Large intestine (tissue), 3 donors: ENCODE measurements at regions not wholly inside any gene's neighbourhood (a gene's known extent, or its start where the extent isn't known, plus 50 kb on each side); places are given as distances from the start of the nearest gene placed in this dataset.
"Not testable (repeated sequence)": the region's sequence is repeated elsewhere in the genome, so short reads cannot be mapped to it uniquely, and the experiment has no call there.

Experiments used
- DNase-seq, 2 donors: peaks; one replicate each; pipeline versions ENCODE4 v3.0.0 to v3.0.0-alpha.2; 2013
- H3K27ac ChIP-seq: one replicate; pipeline ENCODE4 v1.5.1; 2013; ENCODE audit warnings: low read length
- H3K27me3 ChIP-seq: 2 replicates; pipeline ENCODE4 v1.6.1; 2013; ENCODE audit warnings: low read length; ENCODE audit not compliant: control insufficient read depth, insufficient read depth
- H3K36me3 ChIP-seq: 2 replicates; pipeline ENCODE4 v1.6.1; 2013; ENCODE audit warnings: low read length; ENCODE audit not compliant: control insufficient read depth, insufficient read depth
- H3K4me1 ChIP-seq: one replicate; pipeline ENCODE4 v1.6.1; 2013; ENCODE audit warnings: low read length; ENCODE audit not compliant: control insufficient read depth, insufficient read depth
- H3K4me3 ChIP-seq: one replicate; pipeline ENCODE4 v1.5.1; 2013; ENCODE audit warnings: low read length
- H3K9me3 ChIP-seq: one replicate; pipeline ENCODE4 v1.6.1; 2013; ENCODE audit warnings: mild to moderate bottlenecking, low read depth, low read length, moderate library complexity; ENCODE audit not compliant: control insufficient read depth
- WGBS: methylation state at CpG from one replicate; pipeline ENCODE4 v1.1.5; 2013; ENCODE audit warnings: low lambda C conversion rate; ENCODE audit not compliant: insufficient coverage; 5-methylcytosine and 5-hydroxymethylcytosine counted together

DNA sequence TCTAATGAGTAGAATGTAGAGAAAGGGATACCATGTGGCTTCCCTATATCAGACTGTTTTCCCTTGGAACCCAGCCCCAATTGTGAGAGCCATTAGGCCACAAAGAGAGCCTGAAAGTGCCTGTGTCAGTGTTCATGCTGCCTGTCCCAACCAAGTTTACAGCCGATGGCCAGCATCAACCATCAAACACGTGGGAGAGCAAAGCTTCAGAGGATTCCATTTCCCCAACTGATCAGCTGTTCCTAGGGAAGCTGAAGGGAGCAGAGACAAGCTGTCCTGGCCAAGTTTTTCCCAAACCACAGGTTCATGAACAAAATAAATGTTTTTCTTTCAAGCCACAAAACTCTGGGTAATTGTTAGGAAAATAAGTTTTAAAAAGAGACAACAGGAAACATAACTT, 589.0 kb upstream of the DEFB115 start:
- not testable (repeated sequence) for H3K9me3 ChIP-seq, H3K4me3 ChIP-seq, H3K27me3 ChIP-seq, H3K4me1 ChIP-seq, H3K36me3 ChIP-seq, DNase-seq, H3K27ac ChIP-seq
- WGBS = no CpG with 5 or more reads among the region's 2 CpGs

DNA sequence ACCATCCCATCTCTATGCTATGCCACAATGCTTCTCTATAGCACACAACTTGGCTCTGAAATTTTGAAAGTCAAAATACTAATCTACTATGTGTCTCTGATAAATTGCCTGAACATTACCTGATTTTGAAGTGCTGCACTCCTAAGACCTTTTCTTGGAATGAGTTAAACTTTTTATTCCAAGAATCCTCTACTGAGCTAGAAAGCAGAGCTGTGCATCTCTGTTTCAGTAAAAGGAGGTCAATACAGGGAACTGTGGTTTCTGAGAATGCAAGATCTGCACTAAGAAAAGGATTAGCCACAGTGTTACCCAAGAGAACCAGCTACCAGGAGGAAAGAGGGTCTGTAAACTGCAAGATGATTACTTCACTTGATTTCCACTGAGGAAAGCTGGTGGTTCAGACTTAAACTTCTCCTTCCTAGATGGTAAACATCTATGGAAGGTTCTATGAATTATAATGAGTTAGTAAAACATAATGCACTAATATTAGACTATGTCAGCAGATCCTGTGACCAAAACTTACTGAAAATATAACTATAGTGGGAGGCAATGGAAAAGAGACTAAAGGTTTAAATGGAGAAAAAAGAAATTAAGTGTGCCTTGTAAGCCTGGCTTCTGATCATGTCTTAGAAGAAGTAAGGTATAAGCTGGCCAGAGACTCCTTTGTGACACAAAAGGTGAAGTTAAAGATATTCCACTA, 588.0 kb upstream of the DEFB115 start:
- not testable (repeated sequence) for H3K27ac ChIP-seq, H3K9me3 ChIP-seq, H3K4me3 ChIP-seq, H3K27me3 ChIP-seq, DNase-seq, H3K36me3 ChIP-seq, H3K4me1 ChIP-seq

DNA sequence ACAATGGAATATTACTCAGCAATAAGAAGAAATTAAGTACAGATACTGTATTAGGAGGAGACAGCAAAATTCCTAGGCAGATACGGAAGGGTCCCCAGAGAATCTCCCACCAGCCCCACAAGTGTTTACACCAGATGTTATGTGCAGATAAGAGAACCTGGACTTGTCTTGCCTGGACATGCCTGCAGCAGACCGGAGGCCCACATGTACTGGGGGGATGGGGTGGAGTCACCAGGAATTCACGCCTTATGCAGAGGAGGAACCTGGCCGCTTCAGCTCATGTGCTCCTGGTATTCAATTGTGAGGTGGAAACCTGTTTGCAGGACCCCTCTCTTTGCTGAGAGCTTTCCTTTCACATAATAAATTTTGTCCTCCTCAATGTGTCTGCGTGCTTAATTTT, 586.3 kb upstream of the DEFB115 start:
- not testable (repeated sequence) for H3K27me3 ChIP-seq, H3K4me3 ChIP-seq, H3K4me1 ChIP-seq, DNase-seq, H3K36me3 ChIP-seq, H3K27ac ChIP-seq, H3K9me3 ChIP-seq
- WGBS = no CpG with 5 or more reads among the region's 5 CpGs

DNA sequence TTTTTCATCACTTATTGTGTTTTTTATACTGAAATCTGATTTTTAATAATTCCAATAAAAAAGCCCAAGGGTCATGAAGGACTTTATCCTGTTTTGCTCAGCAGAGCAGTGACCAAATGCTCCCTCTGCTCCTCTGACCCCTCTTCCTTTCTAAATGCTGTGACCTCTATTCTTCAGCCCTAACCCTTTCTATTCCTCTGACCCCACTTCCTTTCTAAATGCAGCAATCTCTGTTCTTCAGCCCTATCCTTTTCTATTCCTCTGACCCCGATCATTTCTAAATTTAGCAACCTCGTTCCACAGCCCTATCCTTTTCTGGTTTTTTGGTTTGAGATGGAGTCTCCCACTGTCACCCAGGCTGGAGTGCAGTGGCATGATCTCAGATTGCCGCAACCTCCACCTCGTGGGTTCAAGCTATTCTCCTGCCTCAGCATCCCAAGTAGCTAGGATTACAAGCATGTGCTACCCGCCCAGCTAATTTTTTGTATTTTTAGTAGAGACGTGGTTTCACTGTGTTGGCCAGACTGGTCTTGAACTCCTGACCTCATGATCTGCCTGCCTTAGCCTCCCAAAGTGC, 581.4 kb upstream of the DEFB115 start:
- not testable (repeated sequence) for H3K27me3 ChIP-seq, H3K4me3 ChIP-seq, H3K27ac ChIP-seq, H3K4me1 ChIP-seq, H3K9me3 ChIP-seq, H3K36me3 ChIP-seq, DNase-seq
- 86% methylated on average over 1 of the region's 6 CpGs for WGBS

DNA sequence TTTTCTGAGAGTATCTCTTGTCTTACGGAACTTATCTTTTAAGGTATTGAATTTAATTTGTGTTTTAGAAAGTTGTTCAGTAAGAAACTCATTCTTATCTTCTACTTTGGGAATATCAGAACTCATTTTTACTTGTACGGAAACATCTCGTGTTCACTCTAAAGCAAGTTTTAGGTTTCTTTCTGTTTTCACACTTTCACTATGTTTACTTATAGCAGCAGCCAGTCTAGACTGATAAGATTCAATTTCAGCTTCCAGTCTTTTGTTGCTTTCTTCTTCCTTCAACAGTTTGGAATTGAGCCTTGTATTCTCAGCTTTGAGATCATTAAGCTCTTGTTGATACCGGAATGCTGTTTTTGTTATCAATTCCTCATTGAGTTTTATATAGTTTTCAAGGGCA, 575.2 kb upstream of the DEFB115 start:
- not testable (repeated sequence) for H3K4me3 ChIP-seq, H3K36me3 ChIP-seq, H3K27ac ChIP-seq, DNase-seq, H3K4me1 ChIP-seq, H3K9me3 ChIP-seq, H3K27me3 ChIP-seq
- WGBS = 43% methylated on average over 3 of the region's 4 CpGs

DNA sequence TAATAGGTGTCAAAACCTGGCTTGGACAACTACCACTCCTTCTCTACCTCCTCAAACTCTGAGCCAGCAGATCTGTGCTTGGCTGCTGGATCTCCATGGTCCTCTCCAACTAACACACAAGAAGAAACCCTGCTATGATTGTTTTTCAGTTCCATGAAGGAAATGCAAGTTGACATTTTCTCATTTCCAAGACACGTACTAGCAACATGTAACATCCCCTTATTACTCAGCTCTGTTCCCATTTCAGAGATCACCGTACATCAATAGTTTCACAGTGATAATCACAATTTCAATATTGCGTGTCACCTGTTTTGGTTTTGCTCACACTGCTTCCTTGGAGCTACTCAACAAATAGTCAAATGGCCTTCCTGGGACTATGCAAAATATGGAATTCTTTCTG, 544.6 kb upstream of the DEFB115 start:
- not testable (repeated sequence) for H3K27me3 ChIP-seq, H3K36me3 ChIP-seq, DNase-seq, H3K4me1 ChIP-seq, H3K27ac ChIP-seq, H3K9me3 ChIP-seq, H3K4me3 ChIP-seq
- no CpG with 5 or more reads among the region's 3 CpGs for WGBS

DNA sequence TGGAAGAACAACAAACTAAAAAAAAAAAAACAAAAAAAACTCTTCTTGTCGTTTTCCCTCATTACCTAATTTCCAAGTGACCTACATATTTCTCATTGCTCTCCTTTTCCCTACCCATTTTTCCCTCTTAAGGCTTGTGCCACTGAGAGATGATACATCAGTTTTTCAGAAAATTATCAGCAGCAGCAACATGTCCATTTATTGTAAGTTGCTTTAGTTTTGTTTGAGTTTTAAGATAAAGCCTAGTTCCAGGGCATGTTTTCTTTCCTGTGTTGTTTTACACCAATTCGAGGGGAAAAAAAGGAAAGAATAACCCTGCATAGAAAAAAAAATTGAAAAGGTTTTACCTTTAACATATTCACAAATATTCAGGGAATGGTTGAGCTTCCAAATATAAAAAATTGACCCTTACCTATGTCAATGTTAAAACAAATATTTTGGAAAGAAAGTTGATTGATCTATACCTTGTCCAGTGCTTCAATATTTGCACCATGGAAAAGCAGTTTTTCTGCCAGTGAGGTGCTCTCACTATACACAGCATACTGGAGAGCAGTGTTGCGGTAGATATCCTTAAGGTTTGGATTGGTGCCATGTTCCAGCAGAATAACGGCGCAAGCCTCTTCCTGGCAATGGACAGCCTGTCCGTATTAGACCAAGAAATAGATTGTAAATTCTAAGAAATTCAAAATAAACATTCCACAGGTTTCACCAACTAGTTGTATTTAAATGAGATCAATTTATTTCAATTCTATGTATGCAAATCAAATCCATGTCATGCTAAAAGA, 537.9 kb upstream of the DEFB115 start:
- H3K27ac ChIP-seq, H3K27me3 ChIP-seq, DNase-seq, H3K36me3 ChIP-seq, H3K4me3 ChIP-seq, H3K4me1 ChIP-seq: not testable (repeated sequence)
- 19% methylated on average over 2 of the region's 6 CpGs for WGBS
- peaks cover 11% of the 10 kb centered on the region for H3K9me3 ChIP-seq

DNA sequence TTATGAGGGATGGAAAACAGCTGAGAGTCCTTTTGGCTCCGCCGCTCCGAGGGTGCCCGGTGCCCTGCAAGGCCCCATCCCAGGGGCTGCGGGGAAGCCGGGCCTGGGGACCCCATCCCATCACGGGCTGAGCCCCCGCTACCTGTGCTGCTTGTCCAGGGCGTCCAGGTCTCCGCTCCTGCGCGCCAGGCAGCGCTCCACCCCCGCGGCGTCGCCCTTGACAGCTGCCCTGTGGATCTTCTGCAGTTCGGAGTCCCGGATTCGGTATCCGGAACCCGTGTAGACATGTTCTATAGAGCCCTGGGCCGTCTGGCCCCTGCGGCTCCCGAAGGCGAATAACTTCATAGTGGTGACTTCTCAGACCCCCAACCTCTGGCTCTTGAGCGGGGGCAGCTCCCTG, 534.0 kb upstream of the DEFB115 start:
- H3K36me3 ChIP-seq, H3K27ac ChIP-seq, H3K27me3 ChIP-seq, H3K4me1 ChIP-seq, H3K4me3 ChIP-seq: not testable (repeated sequence)
- no CpG with 5 or more reads among the region's 27 CpGs for WGBS
- peaks cover 25% of the 10 kb centered on the region for H3K9me3 ChIP-seq
- DNase-seq = peak in 1 of 2 donors; percentile 40

DNA sequence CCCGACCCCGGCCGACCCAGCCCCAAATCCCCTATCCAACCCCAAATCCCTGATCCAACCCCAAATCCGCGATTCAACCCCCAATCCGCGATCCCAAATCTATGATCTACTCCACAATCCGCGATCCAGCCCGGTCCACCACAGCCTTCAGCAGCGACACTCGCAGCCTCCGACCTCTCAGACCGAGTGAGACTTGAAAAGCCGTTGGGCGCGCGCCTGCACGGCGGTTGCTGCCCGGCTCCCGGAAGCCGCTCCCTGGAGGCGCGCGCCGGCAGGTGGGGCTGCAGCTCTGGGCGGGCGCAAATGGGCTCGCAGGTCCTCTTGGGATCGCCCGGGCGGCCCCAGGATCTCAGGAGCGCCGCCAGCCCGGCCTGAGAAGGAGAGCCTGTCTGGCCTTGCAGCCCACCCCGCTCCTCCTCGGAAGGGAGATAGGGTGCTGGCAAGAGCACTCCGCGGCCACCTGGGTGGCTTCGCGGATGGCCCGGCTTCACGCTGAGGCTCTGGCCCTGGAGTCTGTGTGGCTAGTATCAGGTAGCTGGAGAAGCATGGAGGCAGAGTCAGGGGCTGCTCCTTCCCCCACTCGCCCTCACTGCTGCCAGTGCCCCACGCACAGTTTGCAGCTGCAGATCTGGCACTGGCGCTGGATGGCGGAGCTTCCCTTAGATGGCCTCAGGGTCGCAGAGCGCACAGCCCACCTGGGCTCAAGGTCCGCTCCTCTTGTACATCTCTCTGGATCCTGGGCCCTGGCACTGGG, 533.4 kb upstream of the DEFB115 start:
- H3K27me3 ChIP-seq, H3K36me3 ChIP-seq, H3K27ac ChIP-seq, H3K4me1 ChIP-seq, H3K4me3 ChIP-seq: not testable (repeated sequence)
- H3K9me3 ChIP-seq = peaks cover 28% of the 10 kb centered on the region
- peak; percentile 19 to 90 for DNase-seq
- no CpG with 5 or more reads among the region's 51 CpGs for WGBS

DNA sequence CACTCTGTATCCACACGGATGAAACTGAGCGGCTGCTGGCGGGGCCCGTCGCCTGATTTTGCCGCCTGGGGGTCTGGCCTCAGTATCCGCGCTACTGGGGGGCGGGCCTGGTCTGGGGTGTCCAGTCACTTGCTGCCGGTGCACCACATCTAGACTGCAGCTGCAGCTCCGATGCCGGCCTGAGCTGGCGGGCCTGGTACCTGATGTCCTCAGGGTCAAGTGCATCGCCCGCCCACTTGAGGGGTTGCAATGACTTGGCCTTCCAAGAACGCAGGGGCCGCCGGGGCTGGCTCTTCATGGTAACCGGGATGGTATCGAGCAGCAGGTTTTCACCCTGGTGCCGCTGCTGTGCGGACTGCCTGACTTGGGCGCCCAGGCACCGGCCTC, 532.8 kb upstream of the DEFB115 start:
- H3K36me3 ChIP-seq, H3K4me1 ChIP-seq, H3K4me3 ChIP-seq, H3K27ac ChIP-seq, DNase-seq, H3K27me3 ChIP-seq: not testable (repeated sequence)
- WGBS = no CpG with 5 or more reads among the region's 24 CpGs
- H3K9me3 ChIP-seq = peaks cover 28% of the 10 kb centered on the region
